ENCODE measurements at regions not wholly inside any gene's neighbourhood (a gene's known extent, or its start where the extent isn't known, plus 50 kb on each side); places are given as distances from the start of the nearest gene placed in this dataset.

- no peaks in the 10 kb centered on the region for H3K9me3 ChIP-seq (ENCODE audit: control insufficient read depth, low read length)
- H3K27ac ChIP-seq (ENCODE audit: low read depth, low read length, severe bottlenecking), result no peak overlapping the region
- WGBS, 2 experiments (ENCODE audit: insufficient coverage in 2 of 2), result 86% methylated on average over 1 of the region's 1 CpG; no CpG with 5 or more reads in 1 of the 2 experiments
- peaks cover 7% of the 10 kb centered on the region for H3K4me1 ChIP-seq (ENCODE audit: control insufficient read depth, insufficient read depth, low read length, poor library complexity, severe bottlenecking)
- no peak overlapping the region for H3K4me3 ChIP-seq (ENCODE audit: extremely low read depth, insufficient read depth, low read length, poor library complexity, severe bottlenecking)
- H3K36me3 ChIP-seq (ENCODE audit: control insufficient read depth, insufficient read depth, low read length), result no peaks in the 10 kb centered on the region
Measured at GRCh38 chr4:19722404-19722803, 529.3 kb upstream of the SLIT2 start.

GRCh38 chr4:19721587-19721986 is 530.1 kb upstream of the SLIT2 start:
- Histone ChIP-seq H3K36me3 (ENCODE audit: control insufficient read depth, insufficient read depth, low read length) (no peaks in the 10 kb centered on the region), H3K9me3 (ENCODE audit: control insufficient read depth, low read length) (no peaks in the 10 kb centered on the region), H3K27ac (ENCODE audit: low read depth, low read length, severe bottlenecking) (no peak overlapping the region), H3K4me1 (ENCODE audit: control insufficient read depth, insufficient read depth, low read length, poor library complexity, severe bottlenecking) (peaks cover 7% of the 10 kb centered on the region), H3K4me3 (ENCODE audit: extremely low read depth, insufficient read depth, low read length, poor library complexity, severe bottlenecking) (no peak overlapping the region)

- H3K4me3 ChIP-seq (ENCODE audit: extremely low read depth, insufficient read depth, low read length, poor library complexity, severe bottlenecking), result no peak overlapping the region
- no peak overlapping the region for H3K27ac ChIP-seq (ENCODE audit: low read depth, low read length, severe bottlenecking)
- H3K4me1 ChIP-seq (ENCODE audit: control insufficient read depth, insufficient read depth, low read length, poor library complexity, severe bottlenecking), result peaks cover 10% of the 10 kb centered on the region
- no peaks in the 10 kb centered on the region for H3K36me3 ChIP-seq (ENCODE audit: control insufficient read depth, insufficient read depth, low read length)
- no CpG with 5 or more reads among the region's 1 CpG for WGBS, 2 experiments (ENCODE audit: insufficient coverage in 2 of 2)
- H3K9me3 ChIP-seq (ENCODE audit: control insufficient read depth, low read length), result no peaks in the 10 kb centered on the region
Measured at GRCh38 chr4:19720610-19721009, 531.1 kb upstream of the SLIT2 start.

- H3K4me1 ChIP-seq (ENCODE audit: control insufficient read depth, insufficient read depth, low read length, poor library complexity, severe bottlenecking), result peaks cover 13% of the 10 kb centered on the region
- H3K36me3 ChIP-seq (ENCODE audit: control insufficient read depth, insufficient read depth, low read length), result no peaks in the 10 kb centered on the region
- H3K9me3 ChIP-seq (ENCODE audit: control insufficient read depth, low read length), result no peaks in the 10 kb centered on the region
- H3K27ac ChIP-seq (ENCODE audit: low read depth, low read length, severe bottlenecking), result no peak overlapping the region
- no peak overlapping the region for H3K4me3 ChIP-seq (ENCODE audit: extremely low read depth, insufficient read depth, low read length, poor library complexity, severe bottlenecking)
Measured at GRCh38 chr4:19720190-19720589, 531.5 kb upstream of the SLIT2 start.

GRCh38 chr4:19711871-19712270 is 539.8 kb upstream of the SLIT2 start:
- Histone ChIP-seq H3K4me1 (ENCODE audit: control insufficient read depth, insufficient read depth, low read length, poor library complexity, severe bottlenecking) (peaks cover 25% of the 10 kb centered on the region), H3K4me3 (ENCODE audit: extremely low read depth, insufficient read depth, low read length, poor library complexity, severe bottlenecking) (no peak overlapping the region), H3K36me3 (ENCODE audit: control insufficient read depth, insufficient read depth, low read length) (no peaks in the 10 kb centered on the region), H3K27ac (ENCODE audit: low read depth, low read length, severe bottlenecking) (peak overlapping the region; percentile 25), H3K9me3 (ENCODE audit: control insufficient read depth, low read length) (no peaks in the 10 kb centered on the region)
- WGBS, 2 experiments (ENCODE audit: insufficient coverage in 2 of 2), result 100% methylated on average over 1 of the region's 3 CpGs; no CpG with 5 or more reads in 1 of the 2 experiments

GRCh38 chr4:19707876-19708275 is 543.8 kb upstream of the SLIT2 start:
- Histone ChIP-seq H3K4me3 (ENCODE audit: extremely low read depth, insufficient read depth, low read length, poor library complexity, severe bottlenecking) (no peak overlapping the region), H3K36me3 (ENCODE audit: control insufficient read depth, insufficient read depth, low read length) (no peaks in the 10 kb centered on the region), H3K4me1 (ENCODE audit: control insufficient read depth, insufficient read depth, low read length, poor library complexity, severe bottlenecking) (peaks cover 17% of the 10 kb centered on the region), H3K9me3 (ENCODE audit: control insufficient read depth, low read length) (no peaks in the 10 kb centered on the region), H3K27ac (ENCODE audit: low read depth, low read length, severe bottlenecking) (no peak overlapping the region)
- no CpG with 5 or more reads among the region's 1 CpG for WGBS, 2 experiments (ENCODE audit: insufficient coverage in 2 of 2)

GRCh38 chr4:19703391-19703790 is 548.3 kb upstream of the SLIT2 start:
- H3K9me3 ChIP-seq (ENCODE audit: control insufficient read depth, low read length), result no peaks in the 10 kb centered on the region
- H3K36me3 ChIP-seq (ENCODE audit: control insufficient read depth, insufficient read depth, low read length), result no peaks in the 10 kb centered on the region
- no peak overlapping the region for H3K27ac ChIP-seq (ENCODE audit: low read depth, low read length, severe bottlenecking)
- H3K4me1 ChIP-seq (ENCODE audit: control insufficient read depth, insufficient read depth, low read length, poor library complexity, severe bottlenecking), result no peaks in the 10 kb centered on the region
- 100% methylated on average over 2 to 3 of the region's 4 CpGs for WGBS, 2 experiments (ENCODE audit: insufficient coverage in 2 of 2)
- H3K4me3 ChIP-seq (ENCODE audit: extremely low read depth, insufficient read depth, low read length, poor library complexity, severe bottlenecking), result no peak overlapping the region

GRCh38 chr4:19700992-19701391 is 550.7 kb upstream of the SLIT2 start:
- 60 to 100% methylated on average over 1 of the region's 2 CpGs for WGBS, 2 experiments (ENCODE audit: insufficient coverage in 2 of 2)

GRCh38 chr4:19698961-19699360 is 552.7 kb upstream of the SLIT2 start:
- Histone ChIP-seq H3K4me1 (ENCODE audit: control insufficient read depth, insufficient read depth, low read length, poor library complexity, severe bottlenecking) (no peaks in the 10 kb centered on the region), H3K9me3 (ENCODE audit: control insufficient read depth, low read length) (peaks cover 3% of the 10 kb centered on the region), H3K27ac (ENCODE audit: low read depth, low read length, severe bottlenecking) (no peak overlapping the region), H3K4me3 (ENCODE audit: extremely low read depth, insufficient read depth, low read length, poor library complexity, severe bottlenecking) (no peak overlapping the region), H3K36me3 (ENCODE audit: control insufficient read depth, insufficient read depth, low read length) (no peaks in the 10 kb centered on the region)
- WGBS, 2 experiments (ENCODE audit: insufficient coverage in 2 of 2), result no CpG with 5 or more reads among the region's 1 CpG

More at GRCh38 chr4:19700992-19701391, 550.7 kb upstream of the SLIT2 start:
- no peak overlapping the region for H3K4me3 ChIP-seq (ENCODE audit: extremely low read depth, insufficient read depth, low read length, poor library complexity, severe bottlenecking)
- H3K9me3 ChIP-seq (ENCODE audit: control insufficient read depth, low read length), result peaks cover 3% of the 10 kb centered on the region
- H3K27ac ChIP-seq (ENCODE audit: low read depth, low read length, severe bottlenecking), result no peak overlapping the region
- H3K36me3 ChIP-seq (ENCODE audit: control insufficient read depth, insufficient read depth, low read length), result no peaks in the 10 kb centered on the region
- H3K4me1 ChIP-seq (ENCODE audit: control insufficient read depth, insufficient read depth, low read length, poor library complexity, severe bottlenecking), result no peaks in the 10 kb centered on the region

- Histone ChIP-seq H3K4me3 (ENCODE audit: extremely low read depth, insufficient read depth, low read length, poor library complexity, severe bottlenecking) (no peak overlapping the region), H3K9me3 (ENCODE audit: control insufficient read depth, low read length) (peaks cover 3% of the 10 kb centered on the region), H3K36me3 (ENCODE audit: control insufficient read depth, insufficient read depth, low read length) (no peaks in the 10 kb centered on the region), H3K27ac (ENCODE audit: low read depth, low read length, severe bottlenecking) (no peak overlapping the region), H3K4me1 (ENCODE audit: control insufficient read depth, insufficient read depth, low read length, poor library complexity, severe bottlenecking) (peaks cover 9% of the 10 kb centered on the region)
- WGBS, 2 experiments (ENCODE audit: insufficient coverage in 2 of 2), result 90% methylated on average over 1 of the region's 4 CpGs; no CpG with 5 or more reads in 1 of the 2 experiments
Measured at GRCh38 chr4:19694812-19695211, 556.9 kb upstream of the SLIT2 start.

GRCh38 chr4:19693936-19694570 is 557.7 kb upstream of the SLIT2 start:
- peaks cover 12% of the 10 kb centered on the region for H3K4me1 ChIP-seq (ENCODE audit: control insufficient read depth, insufficient read depth, low read length, poor library complexity, severe bottlenecking)
- WGBS, 2 experiments (ENCODE audit: insufficient coverage in 2 of 2), result 92 to 93% methylated on average over 3 to 4 of the region's 5 CpGs
- H3K9me3 ChIP-seq (ENCODE audit: control insufficient read depth, low read length), result peaks cover 3% of the 10 kb centered on the region
- no peaks in the 10 kb centered on the region for H3K36me3 ChIP-seq (ENCODE audit: control insufficient read depth, insufficient read depth, low read length)
- peak overlapping the region; percentile 6 for H3K27ac ChIP-seq (ENCODE audit: low read depth, low read length, severe bottlenecking)
- H3K4me3 ChIP-seq (ENCODE audit: extremely low read depth, insufficient read depth, low read length, poor library complexity, severe bottlenecking), result no peak overlapping the region
